ENCODE measurements at regions not wholly inside any gene's neighbourhood (a gene's known extent, or its start where the extent isn't known, plus 50 kb on each side); places are given as distances from the start of the nearest gene placed in this dataset.
A peak's percentile ranks its signal among the peaks of the same experiment; 100 is the strongest.
"Not testable (repeated sequence)": the region's sequence is repeated elsewhere in the genome, so short reads cannot be mapped to it uniquely, and the experiment has no call there.

- no peak for DNase-seq (ENCODE audit: low spot score)
Observed at GRCh38 chr17:54353789-54354525, 531.2 kb downstream of the KIF2B start.

DNA sequence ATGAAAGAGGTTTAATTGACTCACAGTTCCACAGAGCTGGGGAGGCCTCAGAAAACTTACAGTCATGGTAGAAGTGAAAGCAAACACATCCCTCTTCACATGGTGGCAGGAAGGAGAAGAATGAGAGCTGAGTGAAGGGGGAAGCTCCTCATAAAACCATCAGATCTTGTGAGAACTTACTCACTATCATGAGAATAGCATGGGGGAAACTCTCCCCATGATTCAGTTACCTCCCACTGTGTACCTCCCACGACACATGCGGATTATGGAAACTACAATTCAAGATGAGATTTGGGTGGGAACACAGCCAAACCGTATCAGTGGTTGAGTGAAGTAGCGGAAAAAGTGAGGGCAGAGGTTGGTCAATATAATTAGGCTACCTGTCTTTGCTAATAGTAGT is 538.3 kb downstream of the KIF2B start:
- DNase-seq (ENCODE audit: low spot score) = not testable (repeated sequence)

GRCh38 chr17:54368906-54369305 is 531.7 kb upstream of the TOM1L1 start:
- DNase-seq (ENCODE audit: low spot score) = no peak

GRCh38 chr17:54372069-54372749 is 528.4 kb upstream of the TOM1L1 start:
- no peak for DNase-seq (ENCODE audit: low spot score)

DNA sequence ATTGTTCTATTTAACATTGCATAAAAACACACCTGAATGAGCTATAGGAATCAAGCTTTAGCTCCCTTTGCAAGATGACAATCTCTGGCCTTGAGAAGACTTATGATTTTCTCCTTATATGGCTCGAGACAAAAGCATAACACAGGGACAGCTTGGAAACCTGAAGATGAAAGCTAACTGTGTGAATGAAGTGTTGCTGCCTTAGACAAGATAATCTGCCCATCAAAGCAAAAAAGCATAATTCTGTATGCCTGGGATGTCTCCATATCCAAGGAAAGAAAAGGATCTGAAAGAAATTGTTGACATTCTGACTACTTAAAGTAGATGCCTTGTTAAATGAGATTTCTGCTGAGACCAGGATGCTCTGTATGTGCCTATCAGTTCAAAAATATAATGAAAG is 526.7 kb upstream of the TOM1L1 start:
- no peak for DNase-seq (ENCODE audit: low spot score)

GRCh38 chr17:54376409-54376808 is 524.2 kb upstream of the TOM1L1 start:
- DNase-seq (ENCODE audit: low spot score) = not testable (repeated sequence)

DNA sequence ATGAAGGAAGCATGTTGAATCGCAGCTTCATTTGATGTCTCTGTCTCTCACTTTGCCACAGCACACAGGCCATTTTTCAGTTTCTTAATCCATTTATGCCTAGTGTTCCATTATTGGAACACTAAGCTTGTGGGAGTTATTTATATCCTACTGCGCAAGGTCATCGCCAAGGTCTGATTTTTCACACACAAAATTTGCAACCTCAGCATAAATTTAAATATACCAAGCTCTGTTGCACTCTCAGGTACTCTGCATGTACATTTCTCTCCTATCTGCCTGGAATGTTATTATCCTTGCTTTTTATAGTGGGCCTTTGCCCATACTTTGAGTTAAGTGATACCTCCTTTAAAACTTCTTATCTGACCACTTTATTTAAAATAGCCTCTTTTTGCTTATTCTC is 519.2 kb upstream of the TOM1L1 start:
- no peak for DNase-seq (ENCODE audit: low spot score)

DNA sequence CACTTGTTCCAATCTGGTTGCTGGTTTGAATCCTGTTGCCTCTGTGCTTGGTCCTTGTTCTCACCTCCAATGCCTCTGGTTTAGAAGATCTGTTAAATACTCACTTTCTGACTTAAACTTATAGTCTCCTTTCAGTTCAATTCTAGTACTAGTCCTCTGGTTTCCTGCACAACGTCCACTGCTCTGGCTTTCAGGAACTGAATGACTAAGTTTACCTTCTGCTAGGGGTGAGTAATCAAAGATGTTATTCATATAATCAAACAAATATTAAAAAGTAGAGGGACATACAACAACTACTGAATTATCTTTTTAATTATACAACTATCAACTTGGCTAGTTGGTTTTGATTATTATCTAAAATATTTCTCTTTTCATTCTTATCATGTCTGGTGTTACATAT is 496.4 kb upstream of the TOM1L1 start:
- no peak for DNase-seq (ENCODE audit: low spot score)

DNA sequence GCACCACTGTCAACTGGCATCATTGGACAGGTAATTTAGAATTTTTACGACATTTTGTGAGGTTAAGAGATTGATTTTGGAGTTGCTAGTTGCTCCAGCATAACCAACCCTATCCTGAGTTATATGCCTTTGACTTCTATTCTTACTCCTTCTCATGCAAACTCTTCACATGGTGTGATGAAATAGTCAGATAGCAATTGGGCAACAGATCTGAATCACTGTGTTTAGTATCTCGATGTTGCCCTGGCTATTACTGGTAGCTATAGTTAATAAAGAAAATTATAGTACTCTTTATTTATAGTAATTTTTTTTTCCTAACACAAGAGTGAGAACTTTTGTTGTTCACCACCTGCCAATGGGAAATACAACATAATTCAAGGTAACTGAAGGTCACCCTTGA is 494.8 kb upstream of the TOM1L1 start:
- no peak for DNase-seq (ENCODE audit: low spot score)

- peak; percentile 2 for DNase-seq (ENCODE audit: low spot score)
Observed at GRCh38 chr17:54408731-54409130, 491.9 kb upstream of the TOM1L1 start.

DNA sequence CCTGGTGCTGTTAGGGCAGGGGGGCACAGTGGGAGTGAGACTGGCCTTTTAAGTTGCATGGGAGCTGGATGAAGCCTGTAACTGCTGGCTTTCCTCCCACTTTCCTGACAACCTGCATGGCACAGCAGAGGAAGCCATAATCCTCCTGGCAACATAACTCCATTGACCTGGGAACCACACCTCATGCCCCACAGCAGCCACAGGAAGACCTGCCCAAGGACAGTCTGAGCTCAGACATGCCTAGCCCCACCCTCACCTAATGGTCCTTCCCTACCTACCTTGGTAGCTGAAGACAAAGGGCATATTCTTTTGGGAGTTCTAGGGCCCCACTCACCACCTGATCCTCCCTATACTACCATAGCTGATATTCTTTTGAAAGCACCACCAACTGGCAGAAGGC is 482.2 kb upstream of the TOM1L1 start:
- no peak for DNase-seq (ENCODE audit: low spot score)

DNA sequence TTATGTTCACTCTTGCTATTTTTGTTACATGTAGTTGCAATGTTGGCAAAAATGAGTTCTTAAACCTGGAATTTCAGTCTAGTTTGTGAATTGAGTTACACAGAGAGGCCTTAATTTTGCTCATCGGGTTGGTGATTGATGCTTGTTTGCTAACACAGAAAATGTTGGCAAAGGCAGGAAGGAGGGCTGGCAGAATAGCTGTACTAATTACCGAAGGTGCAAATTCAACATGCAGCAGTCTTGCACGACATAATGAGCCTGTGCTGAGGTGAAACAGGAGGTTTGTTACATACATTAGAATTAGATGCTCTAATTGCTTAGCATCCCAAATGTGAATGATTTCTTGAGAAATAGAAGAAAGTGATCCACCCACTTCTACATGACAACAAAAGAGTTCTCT is 475.0 kb upstream of the TOM1L1 start:
- DNase-seq (ENCODE audit: low spot score) = no peak

- peak; percentile 1 for DNase-seq (ENCODE audit: low spot score)
Observed at GRCh38 chr17:54426296-54426886, 474.3 kb upstream of the TOM1L1 start.

GRCh38 chr17:54435966-54436365 is 464.7 kb upstream of the TOM1L1 start:
- DNase-seq (ENCODE audit: low spot score) = no peak

- DNase-seq (ENCODE audit: low spot score) = no peak
Observed at GRCh38 chr17:54439816-54440215, 460.8 kb upstream of the TOM1L1 start.

GRCh38 chr17:54451051-54451450 is 449.6 kb upstream of the TOM1L1 start:
- DNase-seq (ENCODE audit: low spot score) = no peak

GRCh38 chr17:54452666-54453348 is 447.8 kb upstream of the TOM1L1 start:
- no peak for DNase-seq (ENCODE audit: low spot score)

GRCh38 chr17:54455251-54455868 is 445.3 kb upstream of the TOM1L1 start:
- no peak for DNase-seq (ENCODE audit: low spot score)

DNA sequence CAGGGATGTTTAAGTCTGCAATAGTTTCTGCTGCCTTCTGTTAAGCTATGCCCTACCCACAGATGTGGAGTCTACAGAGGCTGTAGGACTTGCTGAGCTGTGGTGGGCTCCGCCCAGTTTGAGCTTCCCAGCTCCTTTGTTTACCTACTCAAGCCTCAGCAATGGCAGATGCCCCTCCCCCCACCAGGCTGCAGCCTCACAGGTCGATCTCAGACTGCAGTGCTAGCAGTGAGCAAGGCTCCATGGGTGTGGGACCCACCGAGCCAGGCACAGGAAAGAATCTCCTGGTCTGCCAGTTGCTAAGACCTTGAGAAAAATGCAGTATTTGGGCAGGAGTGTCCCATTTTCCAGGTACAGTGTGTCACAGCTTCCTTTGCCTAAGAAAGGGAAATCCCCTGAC is 435.2 kb upstream of the TOM1L1 start:
- DNase-seq (ENCODE audit: low spot score) = not testable (repeated sequence)

DNA sequence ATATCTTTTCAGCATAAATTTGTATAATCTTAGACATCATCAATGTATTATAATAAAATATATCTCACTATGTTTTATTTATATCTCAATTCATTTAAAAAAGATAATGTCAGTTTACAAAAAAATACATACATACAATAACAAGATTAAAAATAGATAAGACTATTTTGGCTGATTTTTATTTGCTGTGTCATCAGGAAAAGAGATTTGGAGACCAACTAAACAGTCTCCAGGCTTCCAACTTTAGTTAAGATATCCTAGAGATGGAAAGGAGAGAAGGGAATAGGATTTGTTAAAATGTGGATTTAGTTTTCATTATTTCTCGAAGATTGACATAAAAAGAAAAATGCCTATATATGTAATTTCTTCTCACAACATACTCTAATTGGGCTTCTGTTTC is 433.8 kb upstream of the TOM1L1 start:
- DNase-seq (ENCODE audit: low spot score) = no peak

DNA sequence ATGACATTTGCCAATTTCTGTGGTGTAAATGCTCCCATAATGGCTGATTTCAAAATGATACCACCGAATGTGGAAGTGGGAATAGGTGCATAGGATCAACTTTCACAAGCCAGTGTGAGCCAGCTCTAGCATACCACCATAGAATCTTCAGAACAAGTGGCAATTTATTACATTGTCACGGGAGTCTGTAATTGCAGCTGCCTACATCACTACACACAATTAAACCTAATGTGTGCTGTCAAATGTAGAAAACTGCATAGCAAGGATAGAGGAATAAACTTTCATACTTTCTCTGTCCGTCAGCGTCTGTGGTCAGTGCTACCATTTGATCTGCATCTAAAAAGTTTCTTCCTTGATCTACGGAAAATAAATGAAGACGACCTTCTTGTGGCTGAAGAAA is 417.8 kb upstream of the TOM1L1 start:
- no peak for DNase-seq (ENCODE audit: low spot score)

GRCh38 chr17:54493691-54494090 is 407.0 kb upstream of the TOM1L1 start:
- DNase-seq (ENCODE audit: low spot score) = no peak
